ENCODE measurements at regions not wholly inside any gene's neighbourhood (a gene's known extent, or its start where the extent isn't known, plus 50 kb on each side); places are given as distances from the start of the nearest gene placed in this dataset.

DNA sequence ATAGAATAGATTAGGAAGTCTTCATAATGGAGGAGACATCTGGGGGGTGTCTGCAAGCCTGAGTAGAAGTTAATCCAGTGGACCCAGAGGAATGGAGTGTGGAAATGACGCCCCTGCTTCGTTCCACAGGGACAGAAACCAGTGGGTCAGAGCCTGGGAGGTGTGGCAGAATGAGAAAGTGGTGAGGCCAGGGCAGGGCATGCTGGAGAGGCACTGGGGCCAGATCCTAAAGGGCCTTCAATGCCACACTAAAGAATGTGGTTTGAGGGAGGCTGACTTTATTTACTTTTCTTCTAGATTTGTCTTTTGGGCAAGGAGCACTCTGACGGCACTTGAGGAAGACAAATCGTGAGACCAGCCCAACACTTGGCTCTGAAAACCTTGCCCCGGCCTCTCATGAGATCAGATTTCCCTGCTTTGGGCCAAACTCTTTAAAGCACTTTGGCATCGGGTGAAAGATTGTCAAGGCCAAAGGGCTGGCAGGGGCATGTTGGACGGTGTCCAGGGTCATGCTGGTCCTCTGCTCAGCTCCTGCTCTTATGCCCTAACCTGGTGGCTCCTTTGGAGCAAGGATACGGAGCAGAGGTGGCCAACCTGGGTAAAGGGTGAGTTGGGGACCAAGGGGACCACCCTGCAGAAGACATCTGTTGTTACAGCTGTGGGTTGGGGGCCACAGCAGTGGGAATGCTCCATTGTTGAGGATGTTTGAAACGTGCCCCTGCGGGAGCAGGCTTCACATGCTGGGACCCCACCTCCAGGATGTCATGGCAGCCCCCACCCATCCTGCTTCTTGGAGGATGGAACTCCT, 157.0 kb upstream of the ZMIZ1 start:
- H3K79me2 ChIP-seq (ENCODE audit: insufficient read depth, low read length): no peaks in the 10 kb centered on the region
- no peaks in the 10 kb centered on the region for H3K36me3 ChIP-seq (ENCODE audit: insufficient read depth, low read length)
- H3K27ac ChIP-seq (ENCODE audit: low read depth, low read length, poor library complexity, severe bottlenecking): no peak overlapping the region
- no peaks in the 10 kb centered on the region for H3K9me2 ChIP-seq (ENCODE audit: low read depth, low read length)
- H3K27me3 ChIP-seq (ENCODE audit: insufficient read depth, low read length): no peaks in the 10 kb centered on the region
- TF ChIP-seq, protein P1, sequence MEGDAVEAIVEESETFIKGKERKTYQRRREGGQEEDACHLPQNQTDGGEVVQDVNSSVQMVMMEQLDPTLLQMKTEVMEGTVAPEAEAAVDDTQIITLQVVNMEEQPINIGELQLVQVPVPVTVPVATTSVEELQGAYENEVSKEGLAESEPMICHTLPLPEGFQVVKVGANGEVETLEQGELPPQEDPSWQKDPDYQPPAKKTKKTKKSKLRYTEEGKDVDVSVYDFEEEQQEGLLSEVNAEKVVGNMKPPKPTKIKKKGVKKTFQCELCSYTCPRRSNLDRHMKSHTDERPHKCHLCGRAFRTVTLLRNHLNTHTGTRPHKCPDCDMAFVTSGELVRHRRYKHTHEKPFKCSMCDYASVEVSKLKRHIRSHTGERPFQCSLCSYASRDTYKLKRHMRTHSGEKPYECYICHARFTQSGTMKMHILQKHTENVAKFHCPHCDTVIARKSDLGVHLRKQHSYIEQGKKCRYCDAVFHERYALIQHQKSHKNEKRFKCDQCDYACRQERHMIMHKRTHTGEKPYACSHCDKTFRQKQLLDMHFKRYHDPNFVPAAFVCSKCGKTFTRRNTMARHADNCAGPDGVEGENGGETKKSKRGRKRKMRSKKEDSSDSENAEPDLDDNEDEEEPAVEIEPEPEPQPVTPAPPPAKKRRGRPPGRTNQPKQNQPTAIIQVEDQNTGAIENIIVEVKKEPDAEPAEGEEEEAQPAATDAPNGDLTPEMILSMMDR (IDR thresholded peaks at IDR 0.05; ENCODE audit: low read length): no peak
- no peak for TF ChIP-seq EZH2 (IDR thresholded peaks at IDR 0.05; ENCODE audit: borderline replicate concordance, low read length)
- H3K9ac ChIP-seq (ENCODE audit: low read length): no peak overlapping the region
- H3K4me2 ChIP-seq (ENCODE audit: low read length): no peak overlapping the region
- no peaks in the 10 kb centered on the region for H4K20me1 ChIP-seq (ENCODE audit: insufficient read depth, low read length)
- H3F3A ChIP-seq (ENCODE audit: insufficient read depth, low read length): no peaks in the 10 kb centered on the region
- H3K4me1 ChIP-seq (ENCODE audit: insufficient read depth, low read length, severe bottlenecking): peaks cover 14% of the 10 kb centered on the region
- H3K9me3 ChIP-seq (ENCODE audit: low read length): no peaks in the 10 kb centered on the region
- H3K4me3 ChIP-seq (ENCODE audit: low read depth, low read length, poor library complexity, severe bottlenecking): no peak overlapping the region
- H2AFZ ChIP-seq (ENCODE audit: low read length): no peak overlapping the region

DNA sequence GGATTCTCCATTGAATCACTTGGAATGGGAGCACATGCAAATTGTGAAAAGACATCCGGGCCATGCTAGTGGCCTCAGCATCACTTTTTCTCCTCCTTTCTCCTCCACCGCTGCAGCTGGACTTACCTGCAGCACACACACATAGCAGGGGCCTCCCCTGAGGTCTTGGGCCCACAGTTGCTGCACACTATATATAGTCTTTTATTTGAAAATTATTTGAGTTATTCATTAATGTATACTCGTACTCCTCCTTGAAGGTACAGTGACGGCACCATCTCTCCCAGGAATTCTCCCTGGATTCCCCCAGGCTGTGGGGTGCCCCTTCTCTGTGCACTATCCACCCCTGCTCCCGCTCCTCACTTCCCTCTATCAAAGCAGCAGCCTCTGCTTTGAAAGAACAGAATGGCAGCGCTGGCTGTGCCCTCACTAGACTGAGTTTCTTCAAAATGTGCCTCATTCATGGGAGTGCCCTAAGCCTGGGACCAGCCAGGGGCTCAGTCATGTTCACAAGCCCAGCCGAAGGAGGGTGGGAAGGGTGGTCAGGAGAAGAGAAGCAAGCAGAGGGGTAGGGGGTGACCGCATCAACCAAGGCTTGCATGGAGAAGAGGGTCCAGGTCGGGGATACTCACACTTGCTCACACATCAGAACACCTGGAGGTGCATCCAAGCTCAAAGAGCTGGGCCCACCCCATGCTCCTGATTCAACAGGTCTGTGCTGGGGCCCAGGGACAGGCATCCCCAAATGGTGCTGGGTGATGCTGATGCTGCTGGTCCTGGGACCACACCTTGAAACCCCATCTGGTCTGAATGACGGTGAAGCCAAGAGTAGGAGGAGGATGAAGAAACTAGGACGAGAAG, 156.2 kb upstream of the ZMIZ1 start:
- H3K9ac ChIP-seq (ENCODE audit: low read length): no peak overlapping the region
- H3K9me2 ChIP-seq (ENCODE audit: low read depth, low read length): no peaks in the 10 kb centered on the region
- no peaks in the 10 kb centered on the region for H4K20me1 ChIP-seq (ENCODE audit: insufficient read depth, low read length)
- H3F3A ChIP-seq (ENCODE audit: insufficient read depth, low read length): no peaks in the 10 kb centered on the region
- H3K4me2 ChIP-seq (ENCODE audit: low read length): no peak overlapping the region
- H3K27me3 ChIP-seq (ENCODE audit: insufficient read depth, low read length): no peaks in the 10 kb centered on the region
- H3K9me3 ChIP-seq (ENCODE audit: low read length): no peaks in the 10 kb centered on the region
- H3K79me2 ChIP-seq (ENCODE audit: insufficient read depth, low read length): no peaks in the 10 kb centered on the region
- TF ChIP-seq, protein P1 (IDR thresholded peaks at IDR 0.05; ENCODE audit: low read length): no peak
- no peak for TF ChIP-seq EZH2 (IDR thresholded peaks at IDR 0.05; ENCODE audit: borderline replicate concordance, low read length)
- H2AFZ ChIP-seq (ENCODE audit: low read length): no peak overlapping the region
- no peak overlapping the region for H3K27ac ChIP-seq (ENCODE audit: low read depth, low read length, poor library complexity, severe bottlenecking)
- H3K4me1 ChIP-seq (ENCODE audit: insufficient read depth, low read length, severe bottlenecking): peaks cover 14% of the 10 kb centered on the region
- no peak overlapping the region for H3K4me3 ChIP-seq (ENCODE audit: low read depth, low read length, poor library complexity, severe bottlenecking)
- H3K36me3 ChIP-seq (ENCODE audit: insufficient read depth, low read length): no peaks in the 10 kb centered on the region

DNA sequence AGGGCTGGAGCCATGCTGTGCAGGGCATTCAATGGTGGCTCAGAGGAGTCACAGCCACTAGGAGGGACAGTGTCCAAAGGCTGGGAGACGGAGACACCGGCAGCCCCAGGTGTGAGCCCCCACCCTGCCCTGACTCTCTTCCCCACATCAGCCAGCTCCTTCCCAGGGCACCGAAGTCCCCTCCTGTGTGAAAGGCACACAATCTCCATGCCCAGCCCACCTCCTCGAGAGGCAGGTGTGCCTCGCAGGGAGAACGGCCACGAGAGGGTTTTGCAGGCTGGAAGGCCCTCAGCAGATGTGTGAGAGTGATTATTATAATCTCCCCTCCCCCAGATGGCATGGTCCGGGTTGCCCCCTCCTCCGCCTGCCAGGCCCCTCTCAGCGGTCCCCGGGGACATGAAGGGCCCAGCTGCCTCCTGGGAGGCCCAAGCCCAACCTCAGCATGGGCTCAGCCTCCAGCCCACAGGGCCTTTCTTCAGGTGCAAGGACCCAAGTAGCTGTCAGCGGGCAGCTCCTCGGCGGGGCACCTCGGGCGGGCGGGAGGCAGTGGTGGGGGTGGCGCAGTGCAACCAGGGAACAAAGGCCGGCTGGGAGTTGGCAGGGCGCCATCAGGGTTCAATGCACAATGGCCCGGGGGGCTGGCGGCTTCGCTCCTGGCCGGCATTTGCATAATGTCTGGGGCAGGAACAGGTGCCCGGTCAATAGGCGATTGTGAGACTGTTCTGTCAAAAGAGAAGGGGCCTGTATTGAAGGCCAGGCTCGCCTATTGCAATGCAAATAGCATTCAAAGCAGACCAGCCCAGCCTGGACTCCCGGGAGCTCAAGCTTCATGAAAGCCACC, 155.3 kb upstream of the ZMIZ1 start:
- Histone ChIP-seq H2AFZ (ENCODE audit: low read length) (no peak overlapping the region), H4K20me1 (ENCODE audit: insufficient read depth, low read length) (no peaks in the 10 kb centered on the region), H3K9me2 (ENCODE audit: low read depth, low read length) (no peaks in the 10 kb centered on the region), H3K79me2 (ENCODE audit: insufficient read depth, low read length) (no peaks in the 10 kb centered on the region), H3K27me3 (ENCODE audit: insufficient read depth, low read length) (no peaks in the 10 kb centered on the region), H3K4me1 (ENCODE audit: insufficient read depth, low read length, severe bottlenecking) (peaks cover 14% of the 10 kb centered on the region), H3K36me3 (ENCODE audit: insufficient read depth, low read length) (no peaks in the 10 kb centered on the region), H3K9ac (ENCODE audit: low read length) (no peak overlapping the region), H3K27ac (ENCODE audit: low read depth, low read length, poor library complexity, severe bottlenecking) (no peak overlapping the region), H3K9me3 (ENCODE audit: low read length) (no peaks in the 10 kb centered on the region), H3K4me3 (ENCODE audit: low read depth, low read length, poor library complexity, severe bottlenecking) (no peak overlapping the region), H3K4me2 (ENCODE audit: low read length) (peak overlapping the region; percentile 19; the same call in 1 of the 2 replicates), H3F3A (ENCODE audit: insufficient read depth, low read length) (no peaks in the 10 kb centered on the region)
- TF ChIP-seq, protein P1 (IDR thresholded peaks at IDR 0.05; ENCODE audit: low read length): no peak
- no peak for TF ChIP-seq EZH2 (IDR thresholded peaks at IDR 0.05; ENCODE audit: borderline replicate concordance, low read length)
